Keratinocyte (primary cell): ENCODE measurements at regions not wholly inside any gene's neighbourhood (a gene's known extent, or its start where the extent isn't known, plus 50 kb on each side); places are given as distances from the start of the nearest gene placed in this dataset.

Source experiments
- DNase-seq: peaks from one replicate; pipeline ENCODE4 v3.0.0-alpha.2; 2011; ENCODE audit warnings: low read depth, missing footprints, low spot score
- FAIRE-seq: peaks from 2 replicates; lab custom pipeline; 2011; peaks lifted over from hg19 to GRCh38; lab: Jason Lieb, UNC
- H2AFZ ChIP-seq: 2 replicates; pipeline ENCODE4 v1.6.0; 2012; ENCODE audit warnings: low read length, control low read depth, inconsistent platforms; ENCODE audit not compliant: control insufficient read depth
- H3K27ac ChIP-seq: 2 replicates; pipeline ENCODE4 v1.5.1; 2011; ENCODE audit warnings: low read length; ENCODE audit not compliant: control insufficient read depth, insufficient read depth
- H3K27me3 ChIP-seq: 3 replicates; pipeline ENCODE4 v1.6.0; 2011; ENCODE audit warnings: low read length; ENCODE audit not compliant: control insufficient read depth, insufficient read depth; ENCODE audit errors: extremely low read depth
- H3K36me3 ChIP-seq, 2 experiments: 2 replicates in 1 of 2; 3 replicates in 1 of 2; pipeline ENCODE4 v1.5.1; 2011; ENCODE audit warnings: low read length in 2 of 2, mild to moderate bottlenecking in 1 of 2; ENCODE audit not compliant: control insufficient read depth in 2 of 2, insufficient read depth in 2 of 2; ENCODE audit errors: extremely low read depth in 1 of 2
- H3K4me1 ChIP-seq: 3 replicates; pipeline ENCODE4 v1.5.1; 2011; ENCODE audit warnings: low read length; ENCODE audit not compliant: control insufficient read depth, insufficient read depth; ENCODE audit errors: extremely low read depth
- H3K4me2 ChIP-seq: 3 replicates; pipeline ENCODE4 v1.6.0; 2011; ENCODE audit warnings: low read depth, low read length; ENCODE audit not compliant: control insufficient read depth, insufficient read depth; ENCODE audit errors: extremely low read depth
- H3K4me3 ChIP-seq, 3 experiments: fragments of 200-600 bp in 1 of 3; sonication (generic) in 1 of 3; 2 replicates in 2 of 3; 3 replicates in 1 of 3; pipeline ENCODE4 v1.5.1; 2011 to 2016; ENCODE audit warnings: low read length in 3 of 3, mild to moderate bottlenecking in 3 of 3, control low read depth in 2 of 3, inconsistent platforms in 1 of 3, low read depth in 1 of 3, mixed read lengths in 1 of 3, mixed run types in 1 of 3, moderate library complexity in 1 of 3; ENCODE audit not compliant: control insufficient read depth in 2 of 3, insufficient read depth in 2 of 3; ENCODE audit errors: extremely low read depth in 1 of 3
- H3K79me2 ChIP-seq: 2 replicates; pipeline ENCODE4 v1.6.0; 2012; ENCODE audit warnings: low read length; ENCODE audit not compliant: control insufficient read depth, insufficient read depth
- H3K9ac ChIP-seq: 3 replicates; pipeline ENCODE4 v1.6.0; 2011; ENCODE audit warnings: low read length; ENCODE audit not compliant: control insufficient read depth, insufficient read depth; ENCODE audit errors: extremely low read depth
- H3K9me1 ChIP-seq: 3 replicates; pipeline ENCODE4 v1.6.0; 2011; ENCODE audit warnings: low read length; ENCODE audit not compliant: control insufficient read depth, insufficient read depth; ENCODE audit errors: extremely low read depth
- H3K9me3 ChIP-seq: 2 replicates; pipeline ENCODE4 v1.5.1; 2012; ENCODE audit warnings: low read depth, low read length; ENCODE audit not compliant: control insufficient read depth
- H4K20me1 ChIP-seq: 3 replicates; pipeline ENCODE4 v1.6.0; 2011; ENCODE audit warnings: low read length; ENCODE audit not compliant: control insufficient read depth, insufficient read depth; ENCODE audit errors: extremely low read depth
- CTCF ChIP-seq, 3 experiments: IDR thresholded peaks in 1 of 3; conservative IDR thresholded peaks in 1 of 3; optimal IDR thresholded peaks in 1 of 3; 2 replicates in 2 of 3; 3 replicates in 1 of 3; pipeline versions ENCODE3 to v1.5.1; 2011; ENCODE audit warnings: low read length in 3 of 3, mild to moderate bottlenecking in 3 of 3, moderate library complexity in 2 of 3, control low read depth in 1 of 3, inconsistent platforms in 1 of 3; ENCODE audit not compliant: insufficient read depth in 2 of 3; ENCODE audit errors: extremely low read depth in 1 of 3
- EZH2 ChIP-seq: IDR thresholded peaks from one replicate; pipeline ENCODE4 v1.6.1; 2012; ENCODE audit warnings: inconsistent platforms, mild to moderate bottlenecking, low read length, moderate library complexity
- dilution Hi-C: fragments of 300-500 bp; cut with MboI; formaldehyde crosslinking; loops from one replicate; pipeline ENCODE4 v1.7.0; 2020; ENCODE audit warnings: low sequenced_read_pairs; ENCODE audit not compliant: extremely low pct_ligation_motif_present

- H3K4me1 ChIP-seq: no peaks in the 10 kb centered on the region
- no peaks in the 10 kb centered on the region for H3K9me3 ChIP-seq
- no peak overlapping the region for H3K4me2 ChIP-seq
- no peak for DNase-seq
- dilution Hi-C loops: no loop called here
- TF ChIP-seq EZH2: no peak
- no peak for TF ChIP-seq CTCF (optimal IDR thresholded peaks at IDR 0.05 in 1 of 3, IDR thresholded peaks at IDR 0.05 in 1 of 3, conservative IDR thresholded peaks at IDR 0.05 in 1 of 3; ENCODE audit: extremely low read depth in 1 of 3, insufficient read depth in 2 of 3, low read length in 3 of 3)
- H3K9ac ChIP-seq: no peak overlapping the region
- H3K36me3 ChIP-seq: no peaks in the 10 kb centered on the region
- no peak overlapping the region for H2AFZ ChIP-seq
- no peak for FAIRE-seq
- no peaks in the 10 kb centered on the region for H3K9me1 ChIP-seq
- H3K4me3 ChIP-seq: no peak overlapping the region
- H3K79me2 ChIP-seq: no peaks in the 10 kb centered on the region
- H3K27me3 ChIP-seq: no peaks in the 10 kb centered on the region
- H4K20me1 ChIP-seq: no peaks in the 10 kb centered on the region
- H3K27ac ChIP-seq: no peak overlapping the region
Observed at GRCh38 chr2:156170929-156171328, 161.6 kb downstream of the NR4A2 start.

GRCh38 chr2:156165742-156166141 is 166.8 kb downstream of the NR4A2 start:
- Histone ChIP-seq H3K27me3 (no peaks in the 10 kb centered on the region), H2AFZ (no peak overlapping the region), H3K36me3 (no peaks in the 10 kb centered on the region), H3K9me3 (no peaks in the 10 kb centered on the region), H3K9ac (no peak overlapping the region), H3K4me2 (no peak overlapping the region), H3K4me3 (no peak overlapping the region), H3K4me1 (no peaks in the 10 kb centered on the region), H4K20me1 (no peaks in the 10 kb centered on the region), H3K79me2 (no peaks in the 10 kb centered on the region), H3K27ac (no peak overlapping the region), H3K9me1 (no peaks in the 10 kb centered on the region)
- dilution Hi-C loops: no loop called here
- no peak for DNase-seq
- TF ChIP-seq CTCF (optimal IDR thresholded peaks at IDR 0.05 in 1 of 3, IDR thresholded peaks at IDR 0.05 in 1 of 3, conservative IDR thresholded peaks at IDR 0.05 in 1 of 3; ENCODE audit: extremely low read depth in 1 of 3, insufficient read depth in 2 of 3, low read length in 3 of 3): no peak
- no peak for TF ChIP-seq EZH2
- FAIRE-seq: no peak
